H7 (cell line): ENCODE measurements at regions not wholly inside any gene's neighbourhood (a gene's known extent, or its start where the extent isn't known, plus 50 kb on each side); places are given as distances from the start of the nearest gene placed in this dataset.
"Not testable (repeated sequence)": the region's sequence is repeated elsewhere in the genome, so short reads cannot be mapped to it uniquely, and the experiment has no call there.

Source experiments
- DNase-seq: peaks from one replicate; pipeline ENCODE4 v3.0.0; 2012
- H3K27me3 ChIP-seq: 2 replicates; pipeline ENCODE4 v1.6.0; 2011; ENCODE audit warnings: mild to moderate bottlenecking, low read length; ENCODE audit not compliant: control insufficient read depth, insufficient read depth
- H3K36me3 ChIP-seq: replicated peaks from 2 replicates; pipeline ENCODE4 v1.5.1; 2011; ENCODE audit warnings: low read length; ENCODE audit not compliant: control insufficient read depth, insufficient read depth
- H3K4me3 ChIP-seq: 2 replicates; pipeline ENCODE4 v1.5.1; 2011; ENCODE audit warnings: low read depth, mild to moderate bottlenecking, control low read depth, low read length, moderate library complexity; ENCODE audit not compliant: insufficient read depth

- Histone ChIP-seq H3K4me3 (no peak overlapping the region), H3K36me3 (no peaks in the 10 kb centered on the region), H3K27me3 (no peaks in the 10 kb centered on the region)
- DNase-seq: no peak
Observed at GRCh38 chr1:79190074-79190473, 183.5 kb upstream of the ADGRL4 start.

GRCh38 chr1:79188337-79188736, 181.8 kb upstream of the ADGRL4 start:
- Histone ChIP-seq H3K27me3 (no peaks in the 10 kb centered on the region), H3K36me3 (no peaks in the 10 kb centered on the region), H3K4me3 (no peak overlapping the region)
- no peak for DNase-seq

GRCh38 chr1:79186260-79186659, 179.7 kb upstream of the ADGRL4 start:
- Histone ChIP-seq H3K36me3 (no peaks in the 10 kb centered on the region), H3K27me3 (no peaks in the 10 kb centered on the region), H3K4me3 (no peak overlapping the region)
- no peak for DNase-seq

GRCh38 chr1:79177844-79178243, 171.3 kb upstream of the ADGRL4 start:
- no peaks in the 10 kb centered on the region for H3K27me3 ChIP-seq
- no peak for DNase-seq
- no peak overlapping the region for H3K4me3 ChIP-seq
- H3K36me3 ChIP-seq: no peaks in the 10 kb centered on the region

- Histone ChIP-seq H3K27me3 (no peaks in the 10 kb centered on the region), H3K36me3 (no peaks in the 10 kb centered on the region), H3K4me3 (no peak overlapping the region)
- DNase-seq: no peak
Observed at GRCh38 chr1:79161077-79161476, 154.5 kb upstream of the ADGRL4 start.

DNA sequence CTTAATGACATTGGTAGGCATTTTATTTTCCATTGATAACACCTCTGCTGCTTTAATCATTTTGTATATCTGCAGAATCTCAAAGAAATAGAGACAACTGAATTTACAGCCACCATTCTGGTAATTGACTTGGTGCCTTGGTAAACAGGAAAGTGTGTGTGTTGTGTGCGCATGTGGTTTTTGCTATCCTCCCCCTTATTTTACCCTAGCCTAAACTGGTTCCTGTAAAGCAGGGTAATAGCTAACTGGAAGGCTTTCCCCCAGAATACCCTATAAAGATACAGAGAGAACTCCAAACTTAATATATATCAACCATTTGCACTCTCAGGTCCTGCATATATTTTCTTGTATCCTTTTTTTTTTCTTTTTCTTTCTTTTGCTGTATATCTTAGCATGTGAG, 149.5 kb upstream of the ADGRL4 start:
- no peak overlapping the region for H3K4me3 ChIP-seq
- no peak for DNase-seq
- no peaks in the 10 kb centered on the region for H3K36me3 ChIP-seq
- no peaks in the 10 kb centered on the region for H3K27me3 ChIP-seq

DNA sequence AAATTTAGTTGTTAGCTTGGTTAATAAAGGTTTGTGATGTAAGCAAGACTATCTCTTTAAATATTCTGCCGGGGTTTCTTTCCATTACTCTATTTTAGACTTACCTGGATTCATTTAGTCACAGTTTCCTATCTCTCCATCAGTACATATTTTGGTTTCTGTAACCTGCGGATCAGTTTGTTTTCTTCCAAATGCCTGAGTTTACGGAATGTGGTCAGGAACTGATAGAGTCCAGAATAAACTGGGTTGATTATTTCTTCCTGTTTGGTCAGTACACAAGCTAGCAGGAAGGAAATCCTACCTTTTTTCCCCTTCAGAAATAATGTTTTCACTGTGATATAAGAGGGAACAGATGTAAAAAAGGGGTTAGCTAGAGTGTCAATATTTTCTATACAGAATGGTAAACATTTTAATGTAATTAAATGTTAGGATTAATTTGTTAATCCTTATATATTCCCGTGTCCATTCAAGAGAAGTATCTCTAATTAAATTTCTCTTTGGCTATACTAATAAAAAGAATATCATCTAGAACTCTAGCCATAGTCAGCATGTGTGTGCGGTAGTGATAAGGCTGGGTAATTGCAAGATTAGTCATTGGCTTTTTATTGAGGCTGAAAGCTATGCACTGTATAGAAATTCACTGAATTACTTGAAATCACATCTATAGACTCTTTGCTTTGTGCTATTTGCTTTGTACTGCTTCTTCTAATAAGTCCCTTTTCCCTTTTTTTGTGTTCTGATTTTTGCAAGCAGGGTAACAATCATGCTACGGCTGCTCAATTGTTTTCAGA, 144.7 kb upstream of the ADGRL4 start:
- no peak overlapping the region for H3K4me3 ChIP-seq
- no peak for DNase-seq
- H3K27me3 ChIP-seq: no peaks in the 10 kb centered on the region
- no peaks in the 10 kb centered on the region for H3K36me3 ChIP-seq

DNA sequence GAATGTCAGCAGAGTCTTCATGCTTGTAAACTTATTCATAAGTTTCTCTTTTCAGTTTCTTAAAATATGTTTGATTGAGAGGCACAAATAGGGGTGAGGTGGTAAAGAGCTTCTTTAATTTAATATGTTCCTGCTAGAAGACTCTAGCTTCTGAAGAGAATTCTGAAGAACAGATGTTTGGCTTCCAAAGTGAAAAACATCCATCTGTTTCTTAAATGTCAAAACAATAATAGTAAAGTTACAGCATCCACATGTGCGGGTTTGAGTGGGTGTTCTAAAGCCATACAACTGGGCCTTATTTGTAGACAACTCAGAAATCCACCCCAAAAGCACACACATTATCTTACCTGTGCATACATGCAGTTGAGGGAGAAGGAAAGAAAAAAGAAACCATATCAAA, 144.0 kb upstream of the ADGRL4 start:
- Histone ChIP-seq H3K27me3 (no peaks in the 10 kb centered on the region), H3K36me3 (no peaks in the 10 kb centered on the region), H3K4me3 (no peak overlapping the region)
- no peak for DNase-seq

DNA sequence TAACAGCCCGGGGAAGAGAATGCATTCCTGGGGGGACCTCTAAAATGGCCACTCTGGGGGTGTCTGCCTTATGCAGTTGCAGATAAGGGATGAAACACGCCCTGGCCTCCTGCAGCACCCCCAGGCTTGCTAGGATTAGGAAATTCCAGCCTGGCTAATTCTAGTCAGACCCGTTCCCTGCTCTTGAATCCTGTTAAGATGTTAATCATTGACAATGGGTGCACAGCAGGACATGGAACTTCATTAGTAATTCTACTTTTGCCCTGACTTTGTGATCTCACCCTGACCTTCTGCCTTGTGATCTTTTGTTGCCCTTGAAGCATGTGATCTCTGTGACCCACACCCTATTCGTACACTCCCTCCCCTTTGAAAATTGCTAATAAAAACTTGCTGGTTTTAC, 131.7 kb upstream of the ADGRL4 start:
- not testable (repeated sequence) for H3K36me3 ChIP-seq, DNase-seq, H3K4me3 ChIP-seq, H3K27me3 ChIP-seq

- DNase-seq: no peak
- H3K4me3 ChIP-seq: no peak overlapping the region
- no peaks in the 10 kb centered on the region for H3K36me3 ChIP-seq
- no peaks in the 10 kb centered on the region for H3K27me3 ChIP-seq
Observed at GRCh38 chr1:79133774-79134364, 127.3 kb upstream of the ADGRL4 start.

DNA sequence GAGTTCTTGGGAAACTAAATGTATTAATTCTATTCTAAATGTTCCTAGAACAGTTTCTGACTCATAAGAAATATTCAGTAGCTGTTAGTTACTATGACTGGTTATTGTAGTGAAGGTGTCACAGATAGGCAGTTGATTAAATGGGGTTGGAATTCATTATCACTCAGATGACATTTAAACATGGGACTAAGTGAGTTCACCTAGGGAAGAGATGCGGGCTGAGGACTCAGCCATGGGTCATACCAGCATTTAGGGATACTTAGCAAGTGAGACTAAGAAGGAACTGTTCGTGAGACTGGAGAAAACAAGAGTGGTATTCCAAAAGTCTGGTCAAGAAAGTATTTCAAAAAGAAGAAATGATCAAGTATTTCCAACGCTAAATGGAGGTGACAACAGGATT, 125.1 kb upstream of the ADGRL4 start:
- Histone ChIP-seq H3K36me3 (no peaks in the 10 kb centered on the region), H3K27me3 (no peaks in the 10 kb centered on the region), H3K4me3 (no peak overlapping the region)
- DNase-seq: no peak

DNA sequence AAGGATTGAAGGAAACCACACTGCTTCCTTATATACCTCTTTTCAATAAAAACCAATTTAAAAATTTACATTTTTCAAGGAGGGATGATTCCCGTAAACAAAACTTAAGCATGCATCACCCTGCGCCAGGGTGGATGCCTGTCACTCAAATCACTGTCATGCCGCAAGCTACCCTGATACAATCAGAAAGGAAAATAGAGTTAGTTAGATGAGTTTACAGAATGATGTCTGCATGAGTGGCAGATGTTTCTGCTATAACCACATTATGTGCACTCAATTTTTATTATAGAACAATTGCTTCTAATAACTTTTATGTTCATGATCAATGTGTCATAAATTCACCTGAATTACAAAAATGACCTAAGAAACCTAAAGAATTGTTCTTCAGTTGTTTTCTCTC, 123.4 kb upstream of the ADGRL4 start:
- H3K27me3 ChIP-seq: no peaks in the 10 kb centered on the region
- H3K36me3 ChIP-seq: no peaks in the 10 kb centered on the region
- H3K4me3 ChIP-seq: no peak overlapping the region
- DNase-seq: no peak

DNA sequence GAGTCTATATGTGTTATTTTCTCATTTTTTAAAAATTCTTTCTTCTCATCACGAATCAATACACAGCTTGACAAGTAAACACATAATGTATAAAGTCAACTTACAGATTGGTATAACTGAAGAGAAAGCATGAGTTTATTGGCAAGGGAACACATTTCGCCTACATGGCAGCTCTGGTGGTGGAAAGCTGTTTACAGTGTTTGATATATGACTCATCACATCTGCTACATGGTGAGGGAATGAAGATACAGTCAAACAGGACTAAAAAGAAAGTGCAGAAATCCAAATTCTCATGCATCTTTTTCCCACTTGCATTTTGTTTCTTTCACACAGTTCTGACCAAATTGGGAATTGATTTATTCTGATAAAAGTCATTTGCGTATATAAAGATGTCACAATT, 122.2 kb upstream of the ADGRL4 start:
- no peak for DNase-seq
- Histone ChIP-seq H3K36me3 (no peaks in the 10 kb centered on the region), H3K27me3 (no peaks in the 10 kb centered on the region), H3K4me3 (no peak overlapping the region)

- Histone ChIP-seq H3K36me3 (no peaks in the 10 kb centered on the region), H3K27me3 (no peaks in the 10 kb centered on the region), H3K4me3 (no peak overlapping the region)
- no peak for DNase-seq
Observed at GRCh38 chr1:79124756-79125155, 118.2 kb upstream of the ADGRL4 start.

- Histone ChIP-seq H3K27me3 (no peaks in the 10 kb centered on the region), H3K36me3 (no peaks in the 10 kb centered on the region), H3K4me3 (no peak overlapping the region)
- no peak for DNase-seq
Observed at GRCh38 chr1:79122521-79122920, 116.0 kb upstream of the ADGRL4 start.
